Spinal cord (tissue), 9 donors: ENCODE measurements at regions not wholly inside any gene's neighbourhood (a gene's known extent, or its start where the extent isn't known, plus 50 kb on each side); places are given as distances from the start of the nearest gene placed in this dataset.
A peak's percentile ranks its signal among the peaks of the same experiment; 100 is the strongest.
"Not testable (repeated sequence)": the region's sequence is repeated elsewhere in the genome, so short reads cannot be mapped to it uniquely, and the experiment has no call there.

Source experiments
- DNase-seq, 6 donors: peaks; one replicate each; pipeline versions ENCODE4 v3.0.0 to v3.0.0-alpha.2; 2013 to 2015; ENCODE audit warnings: low spot score in 6 of 6, low read depth in 4 of 6
- H3K27ac ChIP-seq: one replicate; pipeline ENCODE4 v1.5.1; 2013; ENCODE audit warnings: low read depth, low read length, control low read depth
- H3K27me3 ChIP-seq: one replicate; pipeline ENCODE4 v1.6.1; 2013; ENCODE audit warnings: low read length; ENCODE audit not compliant: control insufficient read depth, insufficient read depth
- H3K36me3 ChIP-seq: one replicate; pipeline ENCODE4 v1.6.1; 2013; ENCODE audit warnings: low read length; ENCODE audit not compliant: control insufficient read depth, insufficient read depth
- H3K4me1 ChIP-seq: one replicate; pipeline ENCODE4 v1.6.1; 2013; ENCODE audit warnings: low read length; ENCODE audit not compliant: control insufficient read depth, insufficient read depth
- H3K4me3 ChIP-seq: one replicate; pipeline ENCODE4 v1.5.1; 2013; ENCODE audit warnings: low read depth, low read length, control low read depth
- H3K9me3 ChIP-seq: one replicate; pipeline ENCODE4 v1.6.1; 2013; ENCODE audit warnings: low read length; ENCODE audit not compliant: control insufficient read depth, insufficient read depth
- WGBS: methylation state at CpG from one replicate; pipeline ENCODE4 v1.1.5; 2013; ENCODE audit warnings: missing lambda C conversion rate; ENCODE audit not compliant: insufficient coverage; 5-methylcytosine and 5-hydroxymethylcytosine counted together
- donor health status: healthy.

DNA sequence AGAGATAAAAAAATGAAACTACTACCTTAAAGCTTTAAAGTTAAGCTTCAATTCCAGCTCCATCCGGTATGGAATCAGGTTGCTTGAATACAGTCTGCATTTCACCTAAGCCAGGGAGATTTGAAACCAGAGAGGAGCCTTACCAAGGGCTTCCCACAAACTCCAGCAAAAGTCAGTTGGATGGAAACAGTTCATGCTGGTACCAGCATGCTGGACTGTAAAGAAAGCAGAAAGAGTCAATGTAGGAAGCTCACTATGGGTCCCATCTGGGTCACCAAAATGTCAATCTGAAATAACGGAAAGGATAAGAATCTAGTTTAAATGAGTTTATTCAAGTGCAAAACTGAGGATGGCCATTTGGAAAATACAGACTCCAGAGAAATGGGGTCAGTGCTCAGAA, 65.3 kb downstream of the CDO1 start:
- WGBS = 67% methylated on average over 1 of the region's 2 CpGs
- no peak for DNase-seq
- H3K4me1 ChIP-seq = no peaks in the 10 kb centered on the region
- no peak overlapping the region for H3K4me3 ChIP-seq
- H3K27ac ChIP-seq = no peak overlapping the region
- no peaks in the 10 kb centered on the region for H3K9me3 ChIP-seq
- no peaks in the 10 kb centered on the region for H3K36me3 ChIP-seq
- H3K27me3 ChIP-seq = no peaks in the 10 kb centered on the region

DNA sequence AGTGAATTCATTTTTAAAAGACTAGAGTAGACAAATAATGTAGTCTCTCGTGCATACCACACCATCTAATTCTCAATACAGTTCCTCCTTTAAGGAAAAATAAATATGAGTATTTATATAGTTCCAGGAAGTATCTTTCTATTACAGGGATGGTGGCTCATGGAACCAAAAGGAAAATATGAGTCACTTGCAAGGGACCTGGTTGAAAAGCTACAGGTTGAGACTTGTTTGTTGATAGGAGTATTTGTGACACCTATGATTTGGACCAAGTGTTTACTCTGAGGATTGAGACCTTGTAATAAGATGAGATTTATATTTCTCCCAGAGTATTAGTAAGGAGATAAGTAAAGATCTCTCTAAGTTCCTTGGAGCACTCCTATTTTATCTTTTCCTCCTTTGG, 67.4 kb downstream of the CDO1 start:
- no peaks in the 10 kb centered on the region for H3K4me1 ChIP-seq
- H3K36me3 ChIP-seq = no peaks in the 10 kb centered on the region
- WGBS = no CpG with 5 or more reads among the region's 1 CpG
- no peak overlapping the region for H3K27ac ChIP-seq
- H3K4me3 ChIP-seq = no peak overlapping the region
- H3K27me3 ChIP-seq = no peaks in the 10 kb centered on the region
- no peak for DNase-seq
- no peaks in the 10 kb centered on the region for H3K9me3 ChIP-seq

GRCh38 chr5:115739245-115739644, 77.2 kb downstream of the CDO1 start:
- H3K9me3 ChIP-seq, DNase-seq, H3K4me1 ChIP-seq, H3K27ac ChIP-seq, H3K27me3 ChIP-seq, H3K36me3 ChIP-seq, H3K4me3 ChIP-seq: not testable (repeated sequence)
- WGBS = 81% methylated on average over 6 of the region's 6 CpGs

- no peak for DNase-seq
- no peak overlapping the region for H3K27ac ChIP-seq
- no peaks in the 10 kb centered on the region for H3K4me1 ChIP-seq
- no CpG with 5 or more reads among the region's 1 CpG for WGBS
- no peaks in the 10 kb centered on the region for H3K36me3 ChIP-seq
- peaks cover 2% of the 10 kb centered on the region for H3K9me3 ChIP-seq
- H3K4me3 ChIP-seq = no peak overlapping the region
- no peaks in the 10 kb centered on the region for H3K27me3 ChIP-seq
Observed at GRCh38 chr5:115738830-115739229, 77.6 kb downstream of the CDO1 start.

- Histone ChIP-seq H3K4me3 (no peak overlapping the region), H3K9me3 (peaks cover 2% of the 10 kb centered on the region), H3K4me1 (no peaks in the 10 kb centered on the region), H3K27ac (no peak overlapping the region), H3K27me3 (no peaks in the 10 kb centered on the region), H3K36me3 (no peaks in the 10 kb centered on the region)
- no peak for DNase-seq
- WGBS = 50% methylated on average over 1 of the region's 1 CpG
Observed at GRCh38 chr5:115737452-115737851, 79.0 kb downstream of the CDO1 start.

DNA sequence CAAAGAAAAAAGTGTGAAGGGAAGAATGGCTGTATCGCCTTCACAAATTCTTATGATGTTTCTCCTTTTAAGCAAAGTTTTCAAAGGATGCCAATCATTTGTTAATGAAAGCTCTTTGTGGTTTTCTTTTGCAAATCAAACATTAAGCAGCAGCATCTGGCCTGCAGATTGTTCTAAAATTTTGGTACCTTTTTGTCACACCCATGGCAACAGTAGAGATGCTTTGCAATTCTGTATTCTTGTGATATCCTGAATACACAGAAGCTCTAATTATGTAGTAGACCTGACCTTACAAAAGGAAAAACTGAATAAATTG, 79.8 kb downstream of the CDO1 start:
- DNase-seq = no peak
- Histone ChIP-seq H3K27ac (no peak overlapping the region), H3K9me3 (peaks cover 2% of the 10 kb centered on the region), H3K36me3 (no peaks in the 10 kb centered on the region), H3K27me3 (no peaks in the 10 kb centered on the region), H3K4me3 (no peak overlapping the region), H3K4me1 (no peaks in the 10 kb centered on the region)
- WGBS = no CpG with 5 or more reads among the region's 1 CpG

- Histone ChIP-seq H3K9me3 (peaks cover 2% of the 10 kb centered on the region), H3K27ac (no peak overlapping the region), H3K4me3 (no peak overlapping the region), H3K36me3 (no peaks in the 10 kb centered on the region), H3K4me1 (no peaks in the 10 kb centered on the region), H3K27me3 (no peaks in the 10 kb centered on the region)
- no peak for DNase-seq
- no CpG with 5 or more reads among the region's 3 CpGs for WGBS
Observed at GRCh38 chr5:115736004-115736689, 80.3 kb downstream of the CDO1 start.

GRCh38 chr5:115735108-115735998, 81.1 kb downstream of the CDO1 start:
- 20% methylated on average over 3 of the region's 7 CpGs for whole genome bisulfite sequencing
- Histone ChIP-seq H3K4me3 (no peak overlapping the region), H3K36me3 (no peaks in the 10 kb centered on the region), H3K27ac (no peak overlapping the region), H3K4me1 (no peaks in the 10 kb centered on the region), H3K27me3 (no peaks in the 10 kb centered on the region), H3K9me3 (no peaks in the 10 kb centered on the region)
- DNase-seq = peak in 3 of 6 donors; percentile 13 to 59 (median 45)

DNA sequence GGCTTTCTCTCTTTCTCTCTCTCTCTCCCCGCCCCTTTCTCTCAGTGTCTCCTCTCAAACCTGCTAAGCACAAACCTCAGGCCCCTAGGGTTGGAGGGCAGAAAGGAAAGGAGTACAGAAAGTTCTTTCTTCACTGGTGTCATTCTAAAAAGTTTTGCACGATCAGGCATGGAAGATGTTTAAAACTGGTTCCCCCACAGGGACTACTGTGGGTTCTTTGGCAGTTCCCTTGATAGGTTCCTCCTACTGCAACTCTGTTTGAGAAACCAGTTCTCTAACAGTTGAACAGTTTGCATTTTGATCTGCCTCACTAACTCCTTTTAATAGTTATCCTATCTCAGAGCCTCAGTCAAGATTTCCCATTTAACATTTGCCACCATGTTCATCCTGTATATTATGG, 82.9 kb downstream of the CDO1 start:
- Histone ChIP-seq H3K27ac (no peak overlapping the region), H3K27me3 (no peaks in the 10 kb centered on the region), H3K4me3 (no peak overlapping the region), H3K4me1 (no peaks in the 10 kb centered on the region), H3K9me3 (no peaks in the 10 kb centered on the region), H3K36me3 (no peaks in the 10 kb centered on the region)
- WGBS = 75% methylated on average over 1 of the region's 2 CpGs
- DNase-seq = no peak

DNA sequence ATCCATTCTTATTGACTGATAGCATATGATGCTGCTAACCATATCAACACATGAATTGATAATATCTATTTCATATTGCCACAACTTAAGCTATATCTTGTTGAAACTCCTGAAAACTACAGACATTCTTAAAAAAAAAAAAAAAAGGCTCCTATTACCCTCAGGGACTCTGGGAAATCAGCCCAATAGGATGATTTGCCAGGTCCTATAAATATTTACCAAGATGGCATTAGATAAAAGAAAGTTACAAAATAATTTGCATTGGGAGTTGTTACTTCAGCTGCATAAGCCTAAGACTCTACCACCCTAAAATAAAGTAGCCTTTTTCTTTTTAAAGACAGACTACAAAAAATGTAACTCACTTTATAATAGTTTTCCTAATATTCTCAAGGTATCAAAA, 84.4 kb downstream of the CDO1 start:
- Histone ChIP-seq H3K4me3 (no peak overlapping the region), H3K27me3 (no peaks in the 10 kb centered on the region), H3K27ac (no peak overlapping the region), H3K4me1 (no peaks in the 10 kb centered on the region), H3K9me3 (no peaks in the 10 kb centered on the region), H3K36me3 (no peaks in the 10 kb centered on the region)
- DNase-seq = no peak
